ENCODE measurements at regions not wholly inside any gene's neighbourhood (a gene's known extent, or its start where the extent isn't known, plus 50 kb on each side); places are given as distances from the start of the nearest gene placed in this dataset.
A peak's percentile ranks its signal among the peaks of the same experiment; 100 is the strongest.
"Not testable (repeated sequence)": the region's sequence is repeated elsewhere in the genome, so short reads cannot be mapped to it uniquely, and the experiment has no call there.

- H3K27ac ChIP-seq: no peak overlapping the region
- TF ChIP-seq ZFX (IDR thresholded peaks at IDR 0.05) (no peak), CTCF (conservative IDR thresholded peaks at IDR 0.05) (no peak)
Measured at GRCh38 chr14:21804981-21805380, 131.4 kb upstream of the OR4E1 start.

GRCh38 chr14:21802441-21802840, 128.8 kb upstream of the OR4E1 start:
- H3K27ac ChIP-seq: no peak overlapping the region
- TF ChIP-seq ZFX (IDR thresholded peaks at IDR 0.05): no peak
- TF ChIP-seq CTCF (conservative IDR thresholded peaks at IDR 0.05): no peak

GRCh38 chr14:21796916-21797315, 123.3 kb upstream of the OR4E1 start:
- no peak overlapping the region for H3K27ac ChIP-seq
- TF ChIP-seq ZFX (IDR thresholded peaks at IDR 0.05): no peak
- 0 out of 2 replicates have a peak, but pooled peaks have one; percentile 11 for TF ChIP-seq CTCF (conservative IDR thresholded peaks at IDR 0.05)

GRCh38 chr14:21795456-21795855, 121.8 kb upstream of the OR4E1 start:
- TF ChIP-seq ZFX (IDR thresholded peaks at IDR 0.05): no peak
- no peak for TF ChIP-seq CTCF (conservative IDR thresholded peaks at IDR 0.05)
- H3K27ac ChIP-seq: no peak overlapping the region

GRCh38 chr14:21791749-21792148, 118.1 kb upstream of the OR4E1 start:
- H3K27ac ChIP-seq: no peak overlapping the region
- TF ChIP-seq CTCF (conservative IDR thresholded peaks at IDR 0.05) (no peak), ZFX (IDR thresholded peaks at IDR 0.05) (no peak)

- not testable (repeated sequence) for H3K27ac ChIP-seq
Measured at GRCh38 chr14:21788687-21789086, 115.1 kb upstream of the OR4E1 start.

GRCh38 chr14:21787242-21787641, 113.6 kb upstream of the OR4E1 start:
- H3K27ac ChIP-seq: not testable (repeated sequence)

- TF ChIP-seq ZFX (IDR thresholded peaks at IDR 0.05) (no peak), CTCF (conservative IDR thresholded peaks at IDR 0.05) (no peak)
- no peak overlapping the region for H3K27ac ChIP-seq
Measured at GRCh38 chr14:21781543-21781942, 107.9 kb upstream of the OR4E1 start.

All from C4-2B (cell line).